Activated CD4-positive, CD25-positive, alpha-beta regulatory T cell treated with anti-CD3 and anti-CD28 coated beads, Interleukin-2, amount 50 U/mL, for 24 hours (primary cell): ENCODE measurements at regions not wholly inside any gene's neighbourhood (a gene's known extent, or its start where the extent isn't known, plus 50 kb on each side); places are given as distances from the start of the nearest gene placed in this dataset.
"Not testable (repeated sequence)": the region's sequence is repeated elsewhere in the genome, so short reads cannot be mapped to it uniquely, and the experiment has no call there.

Experiments used
- ATAC-seq, 2 donors: fragments of 150-1000 bp; cut with Tn5 transposase; one replicate each; pipeline ENCODE4 v1.10.0; 2021; ENCODE audit warnings: mild to moderate bottlenecking in 1 of 2, moderate library complexity in 1 of 2

DNA sequence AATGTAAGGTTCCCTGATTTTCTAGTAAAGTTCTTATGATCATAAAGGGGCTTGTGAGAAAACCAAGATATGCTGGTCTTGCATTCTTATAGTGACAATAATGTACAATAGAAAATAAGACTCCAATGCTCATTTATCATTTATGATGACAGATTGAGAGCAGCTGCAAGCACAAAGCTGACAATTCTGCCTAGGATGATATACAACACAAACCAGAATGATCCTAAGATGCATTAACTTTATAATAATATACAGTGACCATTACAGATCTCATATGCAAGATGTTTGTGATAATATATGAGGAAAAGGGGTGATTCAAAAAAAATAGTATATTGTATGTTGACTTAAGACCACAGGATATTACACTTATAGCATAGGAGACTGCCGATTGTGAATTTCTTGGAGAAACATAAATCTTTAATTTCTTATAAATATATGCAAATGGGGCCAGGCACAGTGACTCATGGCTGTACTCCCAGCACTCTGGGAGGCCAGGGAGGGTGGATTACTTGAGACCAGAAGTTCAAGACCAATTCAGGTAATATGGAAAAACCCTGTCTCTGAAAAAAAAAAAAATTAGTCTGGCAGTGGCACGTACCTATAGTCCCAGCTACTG is 387.0 kb downstream of the ZBBX start:
- ATAC-seq, result no peak

DNA sequence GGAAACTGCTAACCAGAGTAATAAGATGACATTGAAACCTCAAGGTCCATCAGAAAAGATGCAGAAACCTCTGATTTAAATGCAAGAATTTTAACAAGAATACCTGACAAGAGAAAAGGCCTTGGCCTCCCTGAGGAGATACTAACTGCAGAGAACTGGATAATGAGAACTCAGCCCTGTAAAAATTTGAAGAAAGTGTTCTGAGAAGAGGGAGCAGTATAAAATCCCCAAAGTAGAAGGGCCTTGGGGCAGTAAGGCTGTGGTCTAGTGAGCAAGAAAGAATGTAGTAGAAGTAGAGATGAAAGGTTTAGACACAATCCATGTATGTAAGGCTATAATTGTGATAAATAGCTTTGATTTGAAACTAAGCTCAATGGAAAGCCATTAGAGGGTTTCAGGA is 394.1 kb downstream of the ZBBX start:
- ATAC-seq, result no peak

DNA sequence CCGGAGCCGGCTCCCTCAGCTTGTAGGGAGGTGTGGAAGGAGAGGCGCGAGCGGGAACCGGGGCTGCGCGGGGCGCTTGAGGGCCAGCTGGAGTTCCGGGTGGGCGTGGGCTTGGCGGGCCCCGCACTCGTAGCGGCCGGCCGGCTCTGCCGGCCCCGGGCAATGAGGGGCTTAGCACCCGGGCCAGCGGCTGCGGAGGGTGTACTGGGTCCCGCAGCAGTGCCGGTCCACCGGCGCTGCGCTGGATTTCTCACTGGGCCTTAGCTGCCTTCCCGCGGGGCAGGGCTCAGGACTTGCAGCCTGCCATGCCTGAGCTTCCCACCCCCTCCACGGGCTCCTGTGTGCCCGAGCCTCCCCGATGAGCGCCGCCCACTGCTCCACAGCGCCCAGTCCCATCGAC is 404.3 kb downstream of the ZBBX start:
- not testable (repeated sequence) for ATAC-seq

DNA sequence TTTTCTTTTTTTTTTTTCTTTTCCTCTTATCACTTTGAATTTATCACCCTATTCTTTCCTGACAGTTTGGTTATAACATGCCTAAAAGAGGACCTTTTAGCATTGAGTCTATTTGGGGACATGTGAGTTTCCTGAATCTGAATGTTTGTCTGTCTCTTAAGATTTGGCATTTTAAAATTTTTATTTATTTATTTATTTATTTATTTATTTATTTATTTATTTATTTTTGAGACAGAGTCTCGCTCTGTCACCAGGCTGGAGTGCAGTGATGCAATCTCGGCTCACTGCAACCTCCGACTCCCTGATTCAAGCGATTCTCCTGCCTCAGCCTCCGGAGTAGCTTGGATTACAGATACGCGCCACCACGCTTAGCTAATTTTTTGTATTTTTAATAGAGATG is 412.4 kb downstream of the ZBBX start:
- not testable (repeated sequence) for ATAC-seq

DNA sequence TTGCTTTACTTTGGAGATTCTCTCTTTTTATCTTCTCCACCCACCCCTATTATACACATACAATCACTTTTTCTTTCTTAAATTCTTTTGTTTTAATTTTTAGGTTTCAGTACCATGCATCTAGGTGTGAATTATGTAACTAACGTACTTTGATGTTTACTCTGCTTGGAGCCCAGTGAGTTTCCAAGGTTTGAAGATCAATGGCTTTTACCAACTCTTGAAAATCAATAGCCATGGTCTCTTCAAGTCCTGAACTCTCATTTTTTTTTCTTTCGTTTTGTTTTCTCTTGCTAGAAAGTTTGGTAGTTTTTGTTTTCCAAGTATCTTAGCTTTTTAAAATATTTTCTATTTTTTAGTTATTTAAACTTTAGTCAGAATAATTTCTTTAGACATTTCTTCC is 417.2 kb downstream of the ZBBX start:
- no peak for ATAC-seq

DNA sequence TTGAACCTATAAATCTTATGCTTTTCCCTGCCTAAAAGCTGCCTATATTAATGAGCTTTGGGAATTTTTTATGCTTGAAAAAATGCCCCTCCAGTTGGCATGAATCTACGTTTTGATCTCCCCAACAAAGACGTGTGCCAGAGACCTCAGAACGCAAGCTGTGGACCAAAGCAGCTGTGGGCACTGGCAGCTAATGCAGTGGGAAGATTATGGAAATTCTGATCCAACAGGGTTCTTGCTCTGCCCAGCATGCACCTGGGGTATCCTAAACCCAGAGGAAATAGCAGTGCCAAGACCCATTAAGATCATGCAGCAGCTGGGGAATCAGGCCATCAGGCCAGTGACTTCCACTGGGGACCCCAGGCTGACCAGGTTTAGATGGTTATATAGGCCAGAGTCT is 423.0 kb downstream of the ZBBX start:
- ATAC-seq, result no peak

DNA sequence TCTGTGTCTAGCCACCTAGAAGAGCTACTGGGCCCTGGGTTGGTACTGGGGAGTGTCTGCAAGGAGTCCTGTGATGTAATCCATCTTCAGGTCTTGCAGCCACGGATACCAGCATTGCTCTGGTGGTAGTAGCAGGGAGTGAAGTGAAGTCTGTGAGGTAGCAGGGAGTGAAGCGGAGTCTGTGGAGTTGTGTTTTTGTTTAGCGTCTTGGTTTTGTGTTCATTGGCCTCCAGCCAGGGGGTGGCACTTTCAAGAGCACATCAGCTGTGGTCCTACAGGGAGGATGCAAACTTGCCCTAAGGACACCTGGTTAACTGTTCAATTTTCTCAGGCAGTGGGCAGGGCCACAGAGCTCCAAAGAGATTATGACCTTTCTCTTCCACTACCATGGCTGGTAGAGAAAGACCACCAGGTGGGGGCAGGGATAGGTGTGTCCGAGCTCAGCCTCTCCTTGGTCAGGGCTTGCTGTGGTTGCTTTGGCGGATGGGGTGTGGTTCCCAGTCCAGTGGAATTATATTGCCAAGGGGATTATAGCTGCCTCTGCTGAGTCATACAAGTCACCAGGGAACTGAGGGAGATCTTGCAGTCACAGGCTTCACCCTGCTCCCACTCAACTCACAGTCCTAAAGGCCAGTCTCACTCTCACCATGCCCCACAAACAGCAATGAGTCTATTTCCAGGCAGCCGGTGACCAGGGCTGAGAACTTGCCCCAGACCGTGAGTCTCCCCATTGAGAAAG is 424.7 kb downstream of the ZBBX start:
- ATAC-seq, result no peak

DNA sequence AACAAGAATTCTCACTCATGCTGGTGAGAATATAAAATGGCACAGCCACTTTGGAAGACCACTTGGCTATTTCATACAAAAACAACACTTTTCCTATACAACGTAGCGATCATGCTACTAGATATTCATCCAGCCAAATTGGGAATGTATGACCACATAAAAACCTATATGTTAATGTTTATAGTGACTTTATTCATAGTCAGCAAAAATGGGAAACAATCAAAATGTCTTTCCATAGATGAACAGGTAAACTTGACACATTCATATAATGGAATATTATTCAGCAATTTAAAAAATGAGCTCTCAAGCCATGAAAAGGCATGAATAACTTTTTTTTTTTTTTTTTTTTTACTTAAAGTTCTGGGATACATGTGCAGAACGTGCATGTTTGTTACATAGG is 445.2 kb downstream of the ZBBX start:
- no peak for ATAC-seq

DNA sequence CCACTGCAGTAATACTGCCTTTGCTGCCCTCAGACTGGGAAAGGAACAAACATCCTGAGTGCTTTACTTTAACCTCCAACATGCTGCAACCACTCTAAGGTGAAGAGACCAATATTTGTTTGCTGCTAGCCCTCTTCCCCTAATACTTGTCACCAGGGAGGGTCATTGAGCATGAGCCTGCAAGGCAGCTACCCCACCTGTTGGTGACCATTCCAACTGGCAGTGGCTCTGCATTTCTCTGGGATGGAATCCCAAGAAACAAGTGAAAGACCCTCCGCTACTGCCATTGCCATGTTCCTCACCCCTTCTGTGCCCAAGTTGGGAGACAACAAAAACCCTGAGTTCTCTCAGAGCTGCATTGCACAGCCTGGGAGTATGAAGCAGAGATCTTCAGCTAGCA is 462.7 kb downstream of the ZBBX start:
- no peak for ATAC-seq

DNA sequence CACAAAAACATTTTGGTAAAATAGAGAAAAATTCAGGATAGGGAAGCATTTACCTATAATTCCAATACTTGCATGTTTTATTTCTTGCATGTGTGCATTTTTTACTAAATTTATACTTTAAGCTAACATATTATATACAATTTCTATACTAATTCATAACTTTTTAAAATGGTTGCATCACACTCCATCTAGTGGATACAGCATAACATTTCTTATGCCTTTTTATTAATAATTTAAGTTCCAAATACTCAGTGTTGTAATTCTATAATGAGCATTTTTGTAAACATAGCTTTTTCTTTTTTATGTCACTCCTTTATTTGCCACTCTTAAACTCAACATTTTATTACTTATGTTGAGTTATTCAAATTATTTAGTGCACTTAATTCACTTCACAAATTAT is 477.7 kb downstream of the ZBBX start:
- ATAC-seq, result no peak

DNA sequence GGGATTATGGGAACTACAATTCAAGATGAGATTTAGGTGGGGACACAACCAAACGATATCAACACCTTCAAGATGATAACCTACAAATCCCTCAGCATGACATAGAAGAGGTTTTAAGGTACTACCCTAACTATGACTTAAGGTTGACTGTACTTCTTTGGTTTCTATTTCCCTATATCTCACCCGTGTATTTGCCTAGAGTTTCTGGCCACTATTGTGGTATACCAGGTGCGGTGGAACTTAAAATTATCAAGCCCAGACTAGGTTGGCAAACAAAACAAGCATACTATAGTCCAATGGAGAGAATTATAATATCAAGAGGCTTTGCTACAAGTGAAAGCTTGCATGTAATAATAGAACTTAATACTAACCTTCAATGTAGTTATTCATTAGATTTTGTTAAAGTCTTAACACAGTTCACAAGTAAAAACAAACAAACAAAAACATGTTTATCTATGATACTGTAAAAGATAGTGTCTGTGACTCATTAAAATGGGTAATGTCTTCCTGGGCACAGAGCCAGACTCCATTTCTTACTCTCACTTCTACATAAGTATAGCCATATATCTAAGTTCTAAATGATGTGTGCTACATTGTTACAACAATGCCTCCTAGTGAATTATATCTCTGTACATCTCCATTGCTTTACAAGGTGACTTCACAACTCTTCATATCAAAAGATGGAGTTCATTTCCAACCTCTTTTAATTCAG is 479.1 kb downstream of the ZBBX start:
- ATAC-seq, result no peak

DNA sequence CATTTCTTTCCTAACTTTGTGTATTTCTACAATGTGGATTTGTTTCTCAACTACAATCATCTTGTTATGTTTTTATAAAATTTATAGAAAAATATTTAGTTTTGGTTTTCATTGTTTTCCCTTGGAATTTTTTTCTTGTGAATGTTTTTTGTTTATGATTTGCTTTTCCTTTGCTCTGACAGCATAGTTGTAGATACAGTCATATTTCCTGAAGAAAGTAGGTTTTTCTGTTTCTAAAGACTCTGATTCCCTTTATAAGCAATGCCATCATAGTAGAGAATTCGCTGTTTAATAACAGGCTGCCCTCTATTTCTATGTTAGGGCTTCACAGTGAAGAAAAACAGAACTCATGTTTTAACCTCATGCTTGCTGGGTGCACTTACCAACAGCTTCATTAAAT is 482.3 kb downstream of the ZBBX start:
- ATAC-seq, result no peak

DNA sequence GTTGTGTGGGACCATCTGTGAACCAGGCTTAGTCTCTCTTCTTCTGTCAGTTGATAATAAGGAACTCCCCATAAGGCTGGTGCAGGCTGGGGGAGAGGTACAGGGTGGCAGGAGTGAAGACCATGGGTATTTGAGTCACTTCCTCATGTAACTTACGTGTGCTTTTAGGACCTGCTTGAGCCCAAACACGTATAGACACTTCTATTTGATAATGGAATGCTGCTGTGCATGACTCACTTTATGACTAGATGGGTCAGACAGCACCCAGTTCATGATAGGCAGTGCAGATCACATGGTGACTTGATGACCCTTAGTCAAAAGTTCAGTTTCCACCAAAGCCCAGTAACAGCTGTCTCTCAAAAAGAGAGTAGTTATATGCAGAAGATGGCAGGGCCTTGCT is 490.9 kb downstream of the ZBBX start:
- no peak for ATAC-seq

DNA sequence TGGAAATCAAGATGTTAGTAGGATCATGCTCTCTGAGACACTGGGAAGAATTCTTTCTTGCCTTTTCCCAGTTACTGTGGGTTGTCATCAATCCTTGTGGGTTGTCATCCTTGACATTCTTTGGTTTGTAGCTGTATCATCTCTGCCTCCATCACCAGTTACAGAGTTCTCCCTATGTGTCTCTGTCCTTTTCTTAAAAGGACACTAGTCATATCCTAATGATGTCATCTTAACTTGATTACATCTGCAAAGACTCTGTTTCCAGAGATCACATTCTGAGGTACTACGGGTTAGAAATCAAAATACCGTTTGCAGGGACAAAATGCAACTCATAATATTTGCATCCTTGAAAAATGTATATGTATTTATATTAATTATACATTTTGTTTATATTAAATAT is 500.4 kb downstream of the ZBBX start:
- no peak for ATAC-seq

DNA sequence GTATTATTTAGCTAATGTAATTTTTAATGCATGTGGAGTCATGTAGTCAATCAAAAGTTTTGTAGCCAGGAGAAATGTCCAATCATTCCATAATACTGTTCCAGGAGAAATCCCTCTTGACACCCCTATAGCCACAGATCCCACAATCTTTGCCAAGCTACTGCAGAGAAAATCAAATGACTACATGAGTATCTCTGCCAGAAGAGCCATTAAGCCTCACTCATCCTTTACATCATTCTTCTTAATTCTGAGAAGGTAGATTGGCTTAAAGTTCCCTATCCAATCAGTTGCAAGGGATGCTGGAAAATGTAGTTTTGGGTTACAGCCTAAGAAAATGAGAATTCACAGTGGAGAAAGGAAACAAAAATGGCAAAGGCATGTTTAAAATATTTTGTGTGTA is 502.1 kb downstream of the ZBBX start:
- no peak for ATAC-seq

DNA sequence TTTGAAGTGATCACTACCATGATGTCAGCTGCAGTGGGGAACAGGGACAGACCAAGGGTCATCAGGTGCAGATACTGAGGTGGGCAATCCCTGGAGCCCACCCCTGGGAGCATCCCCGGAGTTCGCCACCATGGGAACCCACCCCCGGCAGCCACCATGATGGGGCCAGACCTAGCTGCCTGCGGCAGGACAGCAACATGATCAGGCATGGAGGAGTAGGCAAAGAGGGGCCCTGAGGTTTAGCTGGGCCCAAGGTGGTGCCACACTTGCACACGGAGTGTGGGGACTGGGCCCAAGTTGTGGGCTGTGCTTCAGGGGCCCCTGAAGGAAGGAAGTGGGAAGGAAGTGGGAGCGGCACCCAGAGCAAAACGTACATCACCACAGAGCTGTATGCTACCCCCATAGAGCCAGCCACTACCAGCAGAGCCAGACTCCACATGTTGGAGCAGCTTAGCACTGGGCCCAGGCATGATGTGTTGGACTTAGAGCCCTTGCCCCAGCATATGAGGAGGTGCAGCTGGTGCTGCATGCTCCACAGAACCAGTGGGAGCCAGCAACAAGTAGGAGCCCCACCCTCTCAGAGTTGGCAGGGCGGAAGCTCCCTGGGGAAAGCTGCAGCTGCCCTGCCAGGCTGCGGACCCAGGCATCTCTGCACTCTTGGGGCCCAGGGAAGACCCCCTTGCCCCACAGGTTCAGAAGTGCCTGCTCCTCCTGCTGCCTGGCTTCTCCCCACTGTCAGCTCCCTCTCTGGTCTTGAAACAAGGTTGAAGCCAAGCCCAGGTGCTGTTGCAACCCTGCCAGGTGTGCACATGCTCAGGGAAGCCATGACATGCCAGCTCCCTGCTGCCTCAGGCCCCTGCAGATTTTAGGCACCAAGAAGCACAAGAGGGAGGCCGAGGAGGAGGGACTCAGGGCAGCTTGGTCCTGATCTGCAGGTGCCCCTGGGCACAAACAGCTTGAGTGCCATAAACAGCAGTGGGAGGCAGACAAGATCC is 515.3 kb downstream of the ZBBX start:
- no peak for ATAC-seq

DNA sequence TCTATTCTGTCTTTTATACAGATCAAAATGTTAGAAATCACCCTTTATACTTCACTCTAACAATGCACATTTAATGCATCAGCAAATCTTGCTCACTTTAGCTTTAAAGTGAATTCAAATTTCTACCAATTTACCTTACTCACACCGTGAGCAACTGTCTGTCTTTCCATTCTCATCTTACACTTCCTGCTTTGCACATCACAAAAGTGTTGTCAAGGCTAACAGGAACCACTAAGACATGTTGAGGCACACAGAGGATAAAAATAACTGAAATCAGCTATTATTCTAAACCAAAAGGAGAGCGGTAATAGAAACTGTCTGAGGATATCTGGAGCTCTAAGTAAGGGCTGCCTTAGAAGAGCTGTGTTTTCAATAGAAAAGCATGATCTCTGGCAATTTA is 519.9 kb downstream of the ZBBX start:
- ATAC-seq, result no peak

DNA sequence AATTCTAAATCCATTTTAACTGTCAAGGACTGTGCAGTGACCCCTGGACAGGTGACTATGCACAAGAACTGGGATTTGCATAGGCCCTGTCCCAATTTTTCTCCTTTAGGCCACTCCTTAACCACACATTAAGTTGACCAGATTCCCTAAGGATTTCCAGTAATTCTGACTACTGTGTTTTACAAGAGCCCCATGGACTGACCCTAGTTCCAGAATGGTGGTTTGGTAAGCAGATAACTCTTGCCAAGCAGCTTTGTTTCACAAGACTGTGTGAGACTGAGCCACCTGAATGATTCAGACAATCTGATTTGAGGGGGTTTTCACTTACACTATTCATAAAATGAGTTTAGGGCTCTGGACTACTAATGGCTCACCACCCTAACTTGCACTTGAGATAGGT is 535.8 kb downstream of the ZBBX start:
- no peak for ATAC-seq

DNA sequence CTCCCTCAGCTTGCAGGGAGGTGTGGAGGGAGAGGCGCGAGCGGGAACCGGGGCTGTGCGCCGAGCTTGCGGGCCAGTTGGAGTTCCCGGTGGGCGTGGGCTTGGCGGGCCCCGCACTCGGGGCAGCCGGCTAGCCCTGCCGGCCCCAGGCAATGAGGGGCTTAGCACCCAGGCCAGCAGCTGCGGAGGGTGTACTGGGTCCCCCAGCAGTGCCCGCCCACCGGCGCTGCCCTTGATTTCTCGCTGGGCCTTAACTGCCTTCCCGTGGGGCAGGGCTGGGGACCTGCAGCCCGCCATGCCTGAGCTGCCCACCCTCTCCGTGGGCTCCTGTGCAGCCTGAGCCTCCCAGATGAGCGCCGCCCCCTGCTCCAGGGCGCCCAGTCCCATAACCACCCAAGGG is 537.3 kb downstream of the ZBBX start:
- not testable (repeated sequence) for ATAC-seq

DNA sequence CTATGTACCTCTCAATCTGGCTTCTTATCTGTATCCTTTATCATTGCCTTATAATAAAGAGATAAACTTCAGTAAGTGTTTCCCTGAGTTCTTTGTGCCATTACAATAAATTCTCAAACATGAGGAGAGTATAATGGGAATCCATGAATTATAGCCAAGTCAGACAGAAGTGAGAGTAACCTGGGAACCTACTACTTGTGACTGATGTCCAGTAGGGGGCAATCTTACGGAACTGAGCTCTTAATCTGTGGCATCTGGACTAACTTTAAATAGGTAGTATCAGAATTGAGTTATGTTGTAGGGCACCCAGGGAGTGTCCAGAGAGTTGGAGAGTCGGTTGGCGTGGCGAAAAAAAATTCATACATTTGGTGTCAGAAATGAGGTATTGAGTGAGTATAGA is 542.6 kb downstream of the ZBBX start:
- ATAC-seq, result no peak

DNA sequence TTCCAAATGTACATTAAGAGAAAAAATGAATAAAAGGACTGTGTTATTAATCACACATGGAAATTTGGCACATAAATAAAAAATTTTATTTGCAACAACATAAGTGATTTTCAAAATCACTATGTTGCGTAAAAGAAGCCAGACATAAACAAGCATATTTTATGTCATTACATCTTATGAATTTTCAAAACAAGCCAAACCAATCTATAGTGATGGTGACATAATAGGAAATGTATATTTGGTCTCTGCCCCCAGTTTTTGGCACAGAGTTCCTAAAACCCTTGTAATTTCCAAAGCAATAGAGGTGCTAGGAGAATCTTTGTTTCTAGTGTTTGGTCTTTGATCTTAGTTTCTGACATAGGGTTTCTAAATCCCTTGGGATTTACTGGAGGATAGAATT is 543.3 kb downstream of the ZBBX start:
- ATAC-seq, result no peak

DNA sequence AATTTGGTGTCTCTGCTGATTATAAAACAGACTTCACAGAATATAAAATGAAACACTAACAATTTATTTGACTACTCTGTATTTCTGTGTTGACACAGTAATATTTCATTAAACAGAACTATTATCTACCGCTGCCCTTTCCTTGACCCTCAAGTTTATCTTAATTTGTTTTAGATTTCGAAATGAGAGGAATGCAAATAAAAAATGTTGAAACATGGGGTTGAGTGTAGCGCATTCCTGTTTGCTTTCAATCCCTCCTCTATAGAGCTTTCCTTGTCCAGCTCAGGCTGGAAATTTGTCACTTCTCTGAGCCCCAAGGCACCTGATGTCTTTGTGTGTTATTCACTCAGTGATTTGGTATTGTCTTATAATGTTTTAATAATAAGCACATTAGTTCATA is 550.2 kb downstream of the ZBBX start:
- no peak for ATAC-seq

DNA sequence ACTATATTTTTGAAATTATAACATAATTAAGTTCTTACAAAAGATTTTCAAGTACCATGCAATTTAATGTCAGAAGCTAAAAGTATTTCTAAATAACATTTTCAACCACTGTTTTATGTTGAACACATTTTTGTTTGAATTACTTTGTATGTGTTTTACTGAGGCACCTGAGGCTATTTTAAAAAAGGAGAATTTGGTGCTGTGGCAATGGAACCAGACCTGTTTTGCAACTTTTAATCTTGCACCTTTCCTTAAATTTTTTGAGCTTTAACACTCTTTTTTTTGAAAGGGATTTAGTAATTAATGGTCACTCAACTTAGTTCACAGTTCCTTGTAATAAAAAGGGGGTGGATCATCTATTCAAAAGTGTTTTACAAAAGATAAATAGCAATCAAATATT is 561.6 kb downstream of the ZBBX start:
- ATAC-seq, result no peak
